GM21390 (cell line): ENCODE measurements at regions not wholly inside any gene's neighbourhood (a gene's known extent, or its start where the extent isn't known, plus 50 kb on each side); places are given as distances from the start of the nearest gene placed in this dataset.

Experiments used
- ATAC-seq: cut with Tn5 transposase; IDR thresholded peaks from one replicate; pipeline ENCODE4 v1.9.1; 2021; ENCODE audit not compliant: unreplicated experiment

DNA sequence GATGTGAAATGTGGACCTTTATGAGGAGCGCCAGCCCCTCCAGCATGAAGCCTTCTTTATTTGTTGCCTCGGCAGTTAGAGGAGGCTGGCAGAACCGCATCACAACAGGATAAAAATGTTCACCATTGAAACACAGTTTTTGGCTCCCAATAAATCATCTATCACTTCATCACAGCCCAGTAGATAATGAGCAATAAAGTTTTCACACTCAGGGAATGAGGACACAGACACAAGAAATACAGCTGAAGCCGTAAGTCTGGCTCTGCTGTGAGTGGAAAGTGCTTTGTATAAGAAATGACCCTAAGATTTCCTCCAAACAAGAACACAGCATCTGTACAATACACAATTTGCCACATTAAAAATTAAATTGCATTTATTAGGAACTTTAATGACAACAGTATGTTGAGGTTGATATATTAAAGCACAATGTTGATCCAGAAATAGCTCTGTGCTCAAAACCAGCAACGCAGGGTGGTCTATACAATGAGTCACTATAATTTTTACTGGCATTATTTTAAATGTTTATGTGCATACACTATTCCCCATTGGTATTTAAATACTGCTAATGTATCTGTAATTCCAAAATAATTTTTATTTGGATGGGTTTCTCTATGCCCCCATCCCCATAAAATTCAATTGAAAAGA is 301.8 kb upstream of the MGMT start:
- no peak for ATAC-seq

DNA sequence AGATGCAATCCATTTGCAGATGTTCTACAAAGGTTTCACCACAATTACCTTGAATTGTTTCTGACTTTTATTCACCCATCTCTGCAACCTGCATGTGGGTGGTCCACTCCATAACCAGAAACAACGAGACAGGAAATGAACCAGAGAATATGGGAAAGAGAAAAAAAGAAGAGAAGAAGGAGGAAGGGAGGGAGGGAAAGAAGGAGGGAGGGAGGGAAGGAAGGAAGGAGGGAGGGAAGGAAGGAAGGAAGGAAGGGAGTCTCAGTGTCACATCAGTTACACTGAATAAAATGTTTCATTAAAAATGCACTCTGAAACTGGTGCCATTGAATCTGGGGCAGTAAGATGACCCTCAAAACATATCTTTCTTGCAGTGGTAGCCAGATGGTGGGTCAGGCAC is 301.3 kb upstream of the MGMT start:
- ATAC-seq = no peak

DNA sequence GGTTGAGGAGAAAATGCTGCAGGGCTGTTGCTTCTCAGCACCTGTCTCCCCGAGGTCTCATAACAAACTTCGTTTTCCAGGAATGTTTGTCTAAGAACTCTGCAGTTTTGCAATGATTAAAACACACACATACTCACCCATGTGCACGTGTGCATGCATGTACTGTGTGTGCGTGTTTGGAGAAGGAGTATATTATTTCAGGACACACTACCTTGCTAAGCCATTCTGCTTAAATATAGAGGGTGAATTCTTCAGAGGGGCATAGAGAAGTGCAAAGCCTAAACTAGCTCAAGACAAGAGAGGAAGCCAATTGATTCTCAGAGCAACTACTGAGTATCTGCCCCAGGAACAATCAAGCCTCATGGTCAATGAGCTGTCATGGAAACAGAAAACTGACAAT is 298.4 kb upstream of the MGMT start:
- ATAC-seq = no peak

DNA sequence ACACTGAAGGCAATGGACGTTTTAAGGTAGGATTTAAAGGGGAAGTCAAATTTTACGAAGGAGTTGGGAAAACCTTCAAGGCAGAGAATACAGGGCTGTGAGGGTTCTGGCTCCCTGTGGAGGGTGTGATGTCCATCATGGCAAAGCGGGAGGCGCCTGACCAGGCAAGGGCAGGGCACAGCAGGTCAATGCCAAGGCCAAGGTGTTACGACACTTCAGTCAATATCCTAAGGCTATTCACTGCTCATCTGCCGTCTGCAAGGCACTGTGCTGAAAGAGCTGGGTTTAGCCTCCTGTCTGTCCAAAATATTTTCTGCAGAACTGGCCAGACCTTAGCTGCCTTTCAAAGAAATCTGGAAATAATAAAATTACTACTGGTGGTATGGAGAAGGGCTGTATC is 297.9 kb upstream of the MGMT start:
- ATAC-seq = no peak

DNA sequence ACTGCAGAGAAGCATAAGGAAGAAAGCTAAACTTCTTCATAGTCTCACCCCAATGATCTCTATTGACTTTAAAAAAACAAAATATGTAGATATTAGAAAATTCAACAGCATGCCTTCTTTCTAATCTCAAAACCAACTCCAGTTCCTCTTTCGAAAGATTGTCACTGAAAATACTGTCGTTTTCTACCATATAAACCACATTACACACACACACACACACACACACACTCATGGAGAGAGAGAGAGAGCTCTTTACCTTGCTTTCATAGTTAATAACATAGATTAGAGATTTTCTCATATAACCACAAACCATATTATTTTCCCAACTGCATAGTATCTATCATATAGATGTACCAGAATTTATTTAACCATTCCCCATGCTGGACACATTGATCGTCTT is 296.2 kb upstream of the MGMT start:
- ATAC-seq = no peak

DNA sequence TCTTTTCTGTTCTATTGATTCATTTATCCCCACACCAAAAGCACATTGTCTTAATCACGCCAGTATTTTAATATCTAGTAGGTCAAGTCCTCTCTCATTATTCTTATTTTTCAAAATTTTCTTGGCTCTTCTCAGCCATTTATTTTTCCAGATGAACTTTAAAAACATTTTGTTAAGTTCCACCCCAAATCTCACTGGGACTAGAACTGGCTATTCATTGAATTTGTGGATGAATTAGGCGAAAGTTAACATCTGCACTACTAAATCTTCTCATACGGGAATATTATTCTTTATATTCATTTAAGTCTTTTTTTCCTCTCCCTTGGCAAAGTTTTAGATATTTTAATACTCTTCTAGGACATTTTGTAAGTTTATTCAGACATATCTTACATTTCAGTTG is 295.2 kb upstream of the MGMT start:
- ATAC-seq = no peak

DNA sequence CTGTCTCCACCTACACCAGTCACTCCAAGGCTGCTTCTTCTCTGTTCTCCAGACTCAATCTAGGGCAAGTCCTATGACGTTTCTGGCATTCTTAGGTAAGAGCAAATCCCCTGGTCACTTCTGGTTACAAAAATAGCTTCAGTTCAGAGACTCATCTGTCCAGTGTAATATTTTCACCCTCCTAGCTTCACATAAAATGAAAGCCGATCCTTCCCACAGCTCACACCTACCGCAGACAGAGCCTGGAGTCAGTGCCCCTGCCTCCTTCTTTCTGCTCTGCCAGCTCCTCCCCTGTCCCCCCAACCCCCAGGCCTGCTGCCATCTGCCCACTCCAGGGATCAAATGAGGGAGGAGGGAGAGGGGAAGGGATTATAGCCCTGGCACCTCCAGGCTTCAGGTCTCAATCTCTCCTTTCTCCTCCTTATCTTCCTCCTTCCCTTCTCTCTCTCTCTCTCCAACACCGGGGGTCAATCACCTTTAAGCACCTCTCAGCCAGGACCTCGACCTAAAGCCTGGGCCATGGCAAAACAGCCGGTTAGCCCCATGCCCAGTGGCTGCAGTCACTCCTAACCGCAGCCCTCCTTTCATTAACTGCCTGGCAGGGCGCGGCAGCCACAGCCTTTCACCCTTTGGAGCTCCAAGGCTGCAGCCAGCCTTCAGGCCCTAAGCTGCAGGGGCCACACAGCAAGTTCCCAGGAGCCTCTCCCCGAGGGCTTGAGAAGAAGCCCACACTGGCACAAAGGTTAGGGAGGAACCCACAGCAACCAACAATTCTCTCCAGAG is 292.6 kb upstream of the MGMT start:
- ATAC-seq = no peak

DNA sequence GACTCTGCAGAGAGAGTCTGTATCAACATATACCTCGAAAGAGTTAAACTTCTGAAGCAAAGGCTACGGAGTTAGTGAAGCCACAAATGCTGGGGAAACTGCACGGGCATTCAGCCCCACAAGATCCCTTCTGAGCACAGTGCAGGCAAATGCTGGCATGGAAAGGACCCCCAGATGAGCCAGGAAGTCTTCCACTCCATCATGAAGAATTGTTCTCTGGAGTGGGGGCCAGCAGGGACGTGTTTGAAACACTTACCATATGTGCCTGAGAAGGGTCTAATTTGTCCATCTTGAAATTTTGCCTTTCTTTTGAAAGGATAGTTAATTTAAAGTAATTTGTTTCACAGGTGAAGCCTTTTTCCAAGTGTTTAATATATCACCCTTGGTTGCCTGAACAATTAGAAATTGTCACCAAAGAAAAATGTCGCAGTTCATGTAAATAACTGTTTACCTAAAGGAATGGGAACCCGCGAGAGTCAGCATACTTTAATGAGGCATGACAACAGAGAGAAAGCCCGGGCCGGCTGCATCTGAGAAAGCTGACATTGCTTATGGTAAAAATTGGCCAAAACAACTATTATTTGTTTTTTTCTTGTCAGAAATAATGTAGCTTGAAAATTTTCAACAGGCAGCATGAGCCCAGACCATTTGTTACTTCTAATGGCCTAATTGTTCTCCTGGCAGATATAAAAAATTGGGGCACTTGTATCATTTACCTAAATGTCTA is 287.6 kb upstream of the MGMT start:
- ATAC-seq = no peak

DNA sequence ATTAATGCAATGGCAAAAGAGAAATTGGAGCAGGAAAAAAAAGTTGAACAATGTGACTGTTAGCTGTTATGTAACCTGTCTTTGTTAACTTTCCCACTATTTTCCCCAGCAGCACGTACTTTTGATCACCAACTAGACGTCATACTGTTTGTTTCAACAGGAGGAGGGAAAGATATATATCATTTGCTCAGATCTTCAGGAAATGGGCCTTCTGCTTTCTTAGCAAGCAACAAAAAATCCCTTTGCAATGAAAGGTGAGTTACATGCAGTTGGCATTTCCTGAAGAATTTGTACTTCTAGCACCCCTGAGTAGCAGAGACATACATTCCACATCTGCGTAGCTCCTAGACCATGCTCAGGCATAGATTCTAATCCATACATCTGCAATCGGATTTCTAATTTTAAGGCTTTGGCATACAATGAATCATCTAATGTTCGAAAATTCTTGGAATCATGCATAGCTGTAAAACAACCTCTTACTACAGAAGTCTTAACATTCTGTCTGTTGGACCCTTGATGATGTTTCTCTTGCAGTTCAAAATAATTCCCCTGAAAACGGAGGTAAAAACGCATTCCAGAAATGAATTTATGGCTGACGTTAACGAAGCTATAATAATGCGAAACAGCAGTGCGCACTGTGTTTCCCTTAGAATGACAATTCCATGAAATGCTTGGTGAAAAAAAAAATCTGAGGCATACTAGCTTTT is 286.9 kb upstream of the MGMT start:
- no peak for ATAC-seq

DNA sequence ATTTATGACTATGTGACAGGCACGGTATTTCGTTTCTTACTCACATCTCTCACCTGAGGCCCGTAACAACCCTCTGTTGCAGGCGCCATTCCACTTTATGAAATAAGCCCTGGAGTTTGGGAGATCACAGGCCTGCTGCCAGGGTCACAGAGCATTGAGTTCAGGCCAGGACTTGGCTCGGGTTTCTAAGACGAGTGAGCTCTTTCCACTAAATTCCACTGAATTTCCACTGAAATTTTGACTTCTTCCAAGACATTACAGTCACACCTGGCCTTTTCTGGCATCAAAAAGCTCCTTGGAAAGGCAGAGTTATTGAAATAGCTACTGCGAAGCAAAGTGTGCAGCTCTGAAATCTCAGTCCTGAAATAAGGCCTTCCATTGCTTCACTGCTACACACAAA is 282.8 kb upstream of the MGMT start:
- no peak for ATAC-seq

DNA sequence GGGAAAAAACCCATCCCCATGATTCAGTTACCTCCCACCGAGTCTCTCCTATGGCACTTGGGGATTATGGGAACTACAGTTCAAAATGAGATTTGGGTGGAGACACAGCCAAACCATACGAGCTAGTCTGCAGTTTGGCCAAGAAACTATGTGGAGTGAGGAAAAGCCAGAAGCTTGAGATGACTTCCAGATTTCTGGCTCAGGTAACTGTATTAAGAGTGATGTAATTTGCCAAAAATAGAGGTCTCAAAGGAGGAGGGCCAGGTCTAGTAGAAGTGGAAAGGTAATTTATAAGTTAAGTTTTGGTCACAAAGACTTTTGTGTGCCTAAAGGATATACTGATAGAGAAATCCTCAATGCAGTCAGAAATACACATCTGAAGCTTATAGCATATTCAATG is 279.7 kb upstream of the MGMT start:
- ATAC-seq = no peak

DNA sequence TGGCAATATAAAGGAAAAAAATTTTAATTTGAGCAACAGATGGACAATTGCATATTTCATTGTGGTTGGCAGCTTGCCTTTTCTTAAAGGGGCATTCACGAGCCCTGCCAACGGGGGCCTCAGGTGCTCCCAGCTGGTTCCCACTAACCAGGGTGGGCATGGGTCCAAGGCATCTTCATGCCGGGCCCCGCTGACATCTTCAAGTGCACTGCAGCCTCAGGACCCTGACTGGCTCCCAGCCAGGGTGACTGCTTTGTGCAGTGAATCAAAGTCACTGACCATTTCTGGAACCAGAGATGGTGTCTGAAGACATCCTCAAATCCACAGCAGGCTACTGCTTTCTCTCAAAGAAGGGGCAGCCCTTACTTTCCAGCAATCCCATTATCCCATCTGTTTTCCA is 275.2 kb upstream of the MGMT start:
- ATAC-seq = no peak

DNA sequence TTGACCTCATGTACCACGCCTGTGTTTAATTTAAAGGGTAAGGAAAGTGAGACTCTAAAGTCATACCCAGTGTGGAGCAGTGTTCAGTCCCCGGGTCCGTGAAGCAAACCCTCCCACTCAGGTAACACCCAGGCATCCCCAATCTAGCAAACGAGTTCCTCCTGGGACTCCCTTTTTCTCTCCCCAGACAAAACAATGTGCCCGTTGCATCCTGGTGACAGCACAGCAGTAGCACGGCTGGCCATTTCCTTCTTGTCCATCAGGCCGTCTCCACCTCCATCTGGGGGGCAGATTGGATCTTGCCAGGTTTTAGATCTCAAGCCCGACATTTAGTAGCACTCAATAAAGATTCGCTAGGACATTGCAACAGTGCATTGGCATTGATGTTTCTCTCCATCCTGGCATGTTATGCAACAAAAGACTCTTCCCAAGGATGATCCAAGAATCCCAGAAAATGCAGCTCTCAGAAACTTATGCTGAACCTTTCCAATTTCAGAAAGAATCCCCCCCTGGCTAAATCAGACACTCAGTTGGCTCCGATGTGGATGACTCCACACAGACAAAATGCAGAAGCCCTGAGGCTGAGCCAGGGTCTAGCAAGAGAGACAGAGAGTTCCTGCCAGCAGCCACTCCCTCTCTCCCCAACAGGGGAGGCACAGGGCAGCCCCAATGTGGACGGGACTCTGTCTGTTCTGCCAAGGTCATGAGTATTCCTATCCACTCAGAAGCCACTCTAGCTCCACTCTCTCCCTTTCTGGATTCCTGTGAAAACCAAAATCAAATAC is 274.5 kb upstream of the MGMT start:
- ATAC-seq = no peak

DNA sequence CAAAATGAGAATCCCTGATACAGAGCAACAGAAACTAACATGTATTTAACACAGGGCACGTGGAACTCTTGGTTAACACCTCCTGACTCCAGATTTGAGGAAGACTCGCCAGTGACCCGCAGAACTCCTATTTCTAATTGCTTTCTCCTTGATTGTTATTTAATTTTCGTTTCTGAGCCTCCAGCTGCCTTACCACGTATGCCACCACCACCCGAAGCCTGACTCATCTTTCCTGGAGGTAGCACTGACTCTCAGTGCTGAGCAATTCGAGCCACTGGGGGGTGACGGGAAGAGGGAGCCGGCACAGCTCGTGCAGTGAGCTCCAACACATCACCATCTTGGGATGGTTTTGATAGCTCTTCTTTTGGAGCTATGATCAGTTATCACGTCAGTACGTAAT is 273.9 kb upstream of the MGMT start:
- no peak for ATAC-seq

DNA sequence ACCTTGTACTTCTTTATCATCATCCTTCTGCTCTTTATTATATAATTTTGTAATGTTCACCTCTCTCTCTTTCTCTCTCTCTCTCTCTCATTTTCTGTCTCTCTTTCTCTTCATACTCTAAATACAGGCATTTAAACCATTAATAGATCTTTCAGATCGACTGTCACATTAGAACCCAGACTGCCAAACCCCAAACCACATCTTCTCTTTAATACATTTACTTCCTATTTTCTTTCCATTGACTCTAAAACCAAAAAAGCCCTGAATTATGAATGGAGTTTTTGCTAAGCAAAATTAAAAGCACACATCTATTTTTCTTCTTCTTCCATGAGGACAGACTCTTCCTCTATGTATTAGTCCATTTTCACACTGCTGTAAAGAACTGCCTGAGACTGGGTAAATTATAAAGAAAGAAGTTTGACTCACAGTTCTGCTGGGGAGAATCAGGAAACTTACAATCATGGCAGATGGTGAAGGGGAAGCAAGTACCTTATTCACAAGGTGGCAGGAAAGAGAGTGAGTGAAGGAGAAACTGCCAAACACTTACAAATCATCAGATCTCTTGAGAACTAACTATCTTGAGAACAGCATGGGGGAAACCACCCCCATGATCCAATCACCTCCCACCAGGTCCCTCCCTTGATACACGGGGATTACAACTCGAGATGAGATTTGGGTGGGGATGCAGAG is 272.7 kb upstream of the MGMT start:
- ATAC-seq = no peak

DNA sequence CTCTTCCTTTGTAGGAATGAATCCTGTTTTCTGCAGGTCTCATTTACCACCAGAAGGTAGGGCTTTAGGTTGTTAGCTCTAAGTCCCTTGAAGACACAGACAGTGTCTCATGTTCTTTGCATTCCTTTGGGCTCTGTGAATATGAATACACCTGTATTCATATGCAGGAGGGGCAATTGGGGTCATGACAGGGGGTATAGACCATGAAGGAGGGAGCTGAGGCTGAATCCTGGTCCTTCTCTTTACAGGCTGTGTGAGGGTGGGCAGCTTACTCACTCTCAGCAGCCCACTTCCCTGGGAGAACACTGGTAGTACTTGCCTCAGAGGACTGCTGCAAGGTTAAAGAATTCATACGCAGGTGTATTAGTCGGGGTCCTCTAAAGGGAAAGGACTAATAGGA is 267.2 kb upstream of the MGMT start:
- no peak for ATAC-seq

DNA sequence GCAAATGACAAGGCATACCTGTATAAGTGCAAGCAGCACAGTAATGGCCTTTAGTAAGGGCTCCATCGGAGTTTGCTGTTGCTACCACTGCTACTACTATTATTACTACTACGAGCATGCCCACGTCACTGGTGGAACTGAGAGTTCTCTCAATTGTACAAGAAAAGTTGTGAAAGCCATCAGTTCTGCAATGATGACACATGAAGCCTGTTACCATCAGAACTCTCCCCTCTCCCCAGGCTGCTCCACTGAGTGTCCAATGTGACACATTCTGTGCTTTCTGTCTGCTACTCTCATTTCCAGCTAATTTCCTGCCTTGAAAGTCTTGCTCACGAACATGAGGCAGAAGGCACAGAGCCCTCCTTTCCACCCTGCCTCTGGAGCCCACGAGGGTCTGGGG is 263.2 kb upstream of the MGMT start:
- no peak for ATAC-seq

DNA sequence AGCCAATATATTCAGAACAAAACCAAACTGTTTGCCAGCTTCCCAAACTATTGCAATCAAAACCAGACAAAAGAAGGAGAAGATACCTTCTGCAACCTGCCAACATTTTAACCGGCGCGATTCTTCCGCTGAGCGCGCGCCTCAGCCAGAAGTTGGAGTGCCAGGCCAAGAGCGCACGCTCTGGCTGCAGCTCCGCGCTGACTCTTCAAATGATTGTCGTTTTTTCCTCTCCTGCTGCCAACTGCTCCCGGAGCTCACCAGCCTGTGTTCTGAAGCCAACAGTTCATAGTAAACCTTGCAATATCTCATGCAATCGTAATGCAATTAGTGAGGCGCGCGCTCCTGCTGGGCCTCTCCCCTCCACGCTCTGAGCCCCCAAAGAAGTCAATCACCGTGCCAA is 259.7 kb upstream of the MGMT start:
- ATAC-seq = no peak

DNA sequence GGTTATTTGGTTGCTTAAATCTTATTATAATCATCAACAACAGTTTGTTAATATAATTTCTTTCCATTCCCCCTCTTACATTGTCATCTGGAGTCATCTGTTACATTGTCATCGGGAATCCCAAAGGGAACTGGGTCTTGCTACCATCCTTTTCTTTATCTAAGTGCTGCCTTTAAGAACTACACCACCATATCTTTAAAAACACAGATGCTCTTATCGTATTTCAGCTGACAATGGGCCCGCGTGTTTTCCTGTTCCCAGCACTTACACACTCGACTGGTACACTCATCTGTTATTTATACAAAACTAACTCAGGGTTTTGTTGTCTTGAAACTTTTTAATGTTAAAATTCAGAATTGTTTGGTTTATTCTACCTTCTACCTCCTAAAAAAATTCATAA is 256.2 kb upstream of the MGMT start:
- ATAC-seq = no peak

DNA sequence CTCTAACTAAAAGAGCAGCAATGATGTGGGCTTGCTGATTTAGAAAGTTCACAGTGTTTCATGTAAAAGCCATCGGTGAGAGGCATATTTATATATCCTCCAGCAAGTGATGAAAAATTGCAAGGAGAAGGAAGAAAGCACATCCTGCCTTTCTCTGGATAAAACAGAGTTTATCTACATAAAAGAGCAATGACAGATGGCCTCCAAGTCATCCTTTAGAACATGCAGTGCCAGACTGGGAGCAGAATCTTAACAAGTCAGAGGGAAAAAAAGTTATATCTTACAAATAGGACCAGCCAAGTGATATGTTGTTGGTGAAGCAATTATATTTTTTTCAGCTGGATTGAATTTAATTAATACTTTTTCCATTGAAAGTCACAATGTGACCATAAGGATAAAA is 253.8 kb upstream of the MGMT start:
- no peak for ATAC-seq
